GM06990 (cell line): ENCODE measurements at regions not wholly inside any gene's neighbourhood (a gene's known extent, or its start where the extent isn't known, plus 50 kb on each side); places are given as distances from the start of the nearest gene placed in this dataset.
"Not testable (repeated sequence)": the region's sequence is repeated elsewhere in the genome, so short reads cannot be mapped to it uniquely, and the experiment has no call there.

ENCODE experiments used
- DNase-seq: peaks from one replicate; pipeline ENCODE4 v3.0.0-alpha.2; 2011; ENCODE audit not compliant: insufficient read length; ENCODE audit errors: extremely low read depth
- H3K27me3 ChIP-seq: replicated peaks from 2 replicates; pipeline ENCODE4 v1.6.0; 2011; ENCODE audit warnings: low read length; ENCODE audit not compliant: control insufficient read depth, insufficient read depth
- H3K36me3 ChIP-seq: 2 replicates; pipeline ENCODE4 v1.5.1; 2011; ENCODE audit warnings: low read length; ENCODE audit not compliant: control insufficient read depth, insufficient read depth
- H3K4me3 ChIP-seq: replicated peaks from 2 replicates; pipeline ENCODE4 v1.5.1; 2011; ENCODE audit warnings: low read depth, mild to moderate bottlenecking, control low read depth, low read length
- CTCF ChIP-seq: IDR thresholded peaks from 2 replicates; pipeline ENCODE4 v1.5.1; 2011; ENCODE audit warnings: low read length, control low read depth, mild to moderate bottlenecking, inconsistent platforms; ENCODE audit not compliant: insufficient read depth, poor library complexity, severe bottlenecking

- H3K36me3 ChIP-seq = no peaks in the 10 kb centered on the region
- H3K27me3 ChIP-seq = no peaks in the 10 kb centered on the region
- TF ChIP-seq CTCF = no peak
- DNase-seq = no peak
- H3K4me3 ChIP-seq = no peak overlapping the region
Observed at GRCh38 chrX:115392871-115393270, 103.4 kb downstream of the LUZP4 start.

- Histone ChIP-seq H3K36me3 (no peaks in the 10 kb centered on the region), H3K4me3 (no peak overlapping the region), H3K27me3 (no peaks in the 10 kb centered on the region)
- DNase-seq = no peak
- no peak for TF ChIP-seq CTCF
Observed at GRCh38 chrX:115393271-115393670, 103.8 kb downstream of the LUZP4 start.

- H3K27me3 ChIP-seq, H3K36me3 ChIP-seq, DNase-seq, H3K4me3 ChIP-seq: not testable (repeated sequence)
Observed at GRCh38 chrX:115394806-115395205, 105.3 kb downstream of the LUZP4 start.

GRCh38 chrX:115399306-115399705, 109.8 kb downstream of the LUZP4 start:
- no peaks in the 10 kb centered on the region for H3K36me3 ChIP-seq
- H3K4me3 ChIP-seq = no peak overlapping the region
- no peak for TF ChIP-seq CTCF
- DNase-seq = no peak
- H3K27me3 ChIP-seq = no peaks in the 10 kb centered on the region

- Histone ChIP-seq H3K4me3 (no peak overlapping the region), H3K27me3 (no peaks in the 10 kb centered on the region), H3K36me3 (no peaks in the 10 kb centered on the region)
- no peak for TF ChIP-seq CTCF
- no peak for DNase-seq
Observed at GRCh38 chrX:115400960-115401359, 111.4 kb downstream of the LUZP4 start.

- no peak overlapping the region for H3K4me3 ChIP-seq
- H3K36me3 ChIP-seq = no peaks in the 10 kb centered on the region
- H3K27me3 ChIP-seq = no peaks in the 10 kb centered on the region
- no peak for DNase-seq
- no peak for TF ChIP-seq CTCF
Observed at GRCh38 chrX:115402299-115402698, 112.8 kb downstream of the LUZP4 start.
